ENCODE measurements at regions not wholly inside any gene's neighbourhood (a gene's known extent, or its start where the extent isn't known, plus 50 kb on each side); places are given as distances from the start of the nearest gene placed in this dataset.

- Histone ChIP-seq H3K79me2 (ENCODE audit: insufficient read depth) (no peaks in the 10 kb centered on the region), H2AFZ (ENCODE audit: low read depth) (no peak overlapping the region), H3K4me1 (ENCODE audit: control insufficient read depth in 1 of 2, insufficient read depth in 2 of 2, low read depth in 1 of 2, low read length in 1 of 2) (peaks cover 0 to 12% of the 10 kb centered on the region in 2 experiments; a peak in 3 of 4 replicates), H3K9ac (no peak overlapping the region), H3K9me2 (no peaks in the 10 kb centered on the region), H3K4me2 (no peak overlapping the region), H4K20me1 (ENCODE audit: insufficient read depth) (no peaks in the 10 kb centered on the region), H3K4me3 (ENCODE audit: low read depth in 2 of 2, low read length in 1 of 2) (no peak overlapping the region), H3K9me3 (no peaks in the 10 kb centered on the region), H3F3A (replicated peaks; ENCODE audit: insufficient read depth) (no peaks in the 10 kb centered on the region), H3K27me3 (ENCODE audit: insufficient read depth) (no peaks in the 10 kb centered on the region), H3K36me3 (replicated peaks in 1 of 2; ENCODE audit: control insufficient read depth in 1 of 2, insufficient read depth in 2 of 2, low read length in 1 of 2) (no peaks in the 10 kb centered on the region), H3K27ac (ENCODE audit: low read depth in 2 of 2, low read length in 1 of 2) (no peak overlapping the region)
- TF ChIP-seq GATA2 (CRISPR knock-in tag; IDR thresholded peaks at IDR 0.05) (no peak), PBX3 (IDR thresholded peaks at IDR 0.05) (no peak), TCF12 (IDR thresholded peaks at IDR 0.05) (no peak), CHD2 (IDR thresholded peaks at IDR 0.05; ENCODE audit: low read length, partially characterized antibody) (no peak), SMC3 (IDR thresholded peaks at IDR 0.05; ENCODE audit: low read depth, low read length) (no peak), YY1 (IDR thresholded peaks at IDR 0.05; ENCODE audit: low read depth) (no peak), ELF1 (IDR thresholded peaks at IDR 0.05) (no peak), FOXJ3 (CRISPR knock-in tag; IDR thresholded peaks at IDR 0.05) (no peak), JUND (IDR thresholded peaks at IDR 0.05) (no peak), TAF1 (IDR thresholded peaks at IDR 0.05; ENCODE audit: borderline replicate concordance, low read depth, low read length) (no peak)
- POLR2A ChIA-PET = no interaction called here
- DNase-seq = no peak
- CTCF ChIA-PET = interaction anchor here (1.3 kb wide), 1 partner anchor 120 kb away, joined by 3 read pairs; no protein-coding TSS in a partner anchor
- whole genome bisulfite sequencing (ENCODE audit: low lambda C conversion rate) = 100% methylated on average over 2 of the region's 2 CpGs
These were observed 110.8 kb upstream of the KRAS start for GRCh38 chr12:25361511-25361910.

DNA sequence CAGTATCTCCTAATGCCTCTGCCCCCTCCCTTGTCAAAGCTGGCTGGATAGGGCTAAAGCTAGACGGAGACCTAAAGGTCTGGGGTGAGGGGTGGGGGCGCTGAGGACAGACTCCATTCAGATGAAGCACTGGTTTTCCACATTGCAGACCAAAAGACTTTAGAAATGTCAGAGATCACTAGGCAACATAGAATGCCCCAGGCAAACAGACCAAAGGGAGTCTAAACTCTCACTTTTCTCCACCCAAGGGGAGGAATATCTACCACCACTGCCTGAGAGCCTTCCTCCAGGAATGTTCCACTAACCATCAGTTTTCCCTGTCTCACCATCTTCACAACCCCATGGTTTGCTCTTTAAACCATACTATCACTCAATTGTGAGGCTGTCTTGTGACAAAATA lies 106.9 kb upstream of the KRAS start:
- H3K9ac ChIP-seq = no peak overlapping the region
- peaks cover 0 to 4% of the 10 kb centered on the region in 2 experiments; a peak in 1 of 4 replicates for H3K4me1 ChIP-seq (ENCODE audit: control insufficient read depth in 1 of 2, insufficient read depth in 2 of 2, low read depth in 1 of 2, low read length in 1 of 2)
- peaks cover 4% of the 10 kb centered on the region for H3F3A ChIP-seq (replicated peaks; ENCODE audit: insufficient read depth)
- no peaks in the 10 kb centered on the region for H3K9me3 ChIP-seq
- no peaks in the 10 kb centered on the region for H4K20me1 ChIP-seq (ENCODE audit: insufficient read depth)
- no peaks in the 10 kb centered on the region for H3K36me3 ChIP-seq (replicated peaks in 1 of 2; ENCODE audit: control insufficient read depth in 1 of 2, insufficient read depth in 2 of 2, low read length in 1 of 2)
- 82% methylated on average over 2 of the region's 2 CpGs for WGBS (ENCODE audit: low lambda C conversion rate)
- H3K9me2 ChIP-seq = no peaks in the 10 kb centered on the region
- no peak overlapping the region for H2AFZ ChIP-seq (ENCODE audit: low read depth)
- H3K27me3 ChIP-seq (ENCODE audit: insufficient read depth) = no peaks in the 10 kb centered on the region
- DNase-seq = no peak
- no peak overlapping the region for H3K27ac ChIP-seq (ENCODE audit: low read depth in 2 of 2, low read length in 1 of 2)
- H3K4me3 ChIP-seq (ENCODE audit: low read depth in 2 of 2, low read length in 1 of 2) = no peak overlapping the region
- ChIA-PET POLR2A (no interaction called here), CTCF (interaction anchor here (0.5 kb wide), 1 partner anchor 74 kb away, joined by 3 read pairs; no protein-coding TSS in a partner anchor)
- H3K79me2 ChIP-seq (ENCODE audit: insufficient read depth) = no peaks in the 10 kb centered on the region
- H3K4me2 ChIP-seq = no peak overlapping the region
- TF ChIP-seq EP300 (IDR thresholded peaks at IDR 0.05; ENCODE audit: borderline replicate concordance in 1 of 2, low read depth in 1 of 2, low read length in 1 of 2) = no peak
- TF ChIP-seq, protein P1, sequence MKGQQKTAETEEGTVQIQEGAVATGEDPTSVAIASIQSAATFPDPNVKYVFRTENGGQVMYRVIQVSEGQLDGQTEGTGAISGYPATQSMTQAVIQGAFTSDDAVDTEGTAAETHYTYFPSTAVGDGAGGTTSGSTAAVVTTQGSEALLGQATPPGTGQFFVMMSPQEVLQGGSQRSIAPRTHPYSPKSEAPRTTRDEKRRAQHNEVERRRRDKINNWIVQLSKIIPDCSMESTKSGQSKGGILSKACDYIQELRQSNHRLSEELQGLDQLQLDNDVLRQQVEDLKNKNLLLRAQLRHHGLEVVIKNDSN (IDR thresholded peaks at IDR 0.05; ENCODE audit: borderline replicate concordance, low read depth) = no peak
- TF ChIP-seq POLR2AphosphoS5 (IDR thresholded peaks at IDR 0.05; ENCODE audit: low read depth, low read length) = no peak
- TF ChIP-seq USF2 (IDR thresholded peaks at IDR 0.05; ENCODE audit: borderline replicate concordance, low read depth, low read length) = no peak
- TF ChIP-seq TCF12 (IDR thresholded peaks at IDR 0.05) = no peak
- TF ChIP-seq, protein P2, sequence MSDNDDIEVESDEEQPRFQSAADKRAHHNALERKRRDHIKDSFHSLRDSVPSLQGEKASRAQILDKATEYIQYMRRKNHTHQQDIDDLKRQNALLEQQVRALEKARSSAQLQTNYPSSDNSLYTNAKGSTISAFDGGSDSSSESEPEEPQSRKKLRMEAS (IDR thresholded peaks at IDR 0.05; ENCODE audit: low read depth) = no peak
- TF ChIP-seq PBX3 (IDR thresholded peaks at IDR 0.05) = no peak
- no peak for TF ChIP-seq NFIC (IDR thresholded peaks at IDR 0.05; ENCODE audit: borderline replicate concordance)
- TF ChIP-seq FOXM1 (IDR thresholded peaks at IDR 0.05; ENCODE audit: low read depth) = no peak
- TF ChIP-seq, protein P3, sequence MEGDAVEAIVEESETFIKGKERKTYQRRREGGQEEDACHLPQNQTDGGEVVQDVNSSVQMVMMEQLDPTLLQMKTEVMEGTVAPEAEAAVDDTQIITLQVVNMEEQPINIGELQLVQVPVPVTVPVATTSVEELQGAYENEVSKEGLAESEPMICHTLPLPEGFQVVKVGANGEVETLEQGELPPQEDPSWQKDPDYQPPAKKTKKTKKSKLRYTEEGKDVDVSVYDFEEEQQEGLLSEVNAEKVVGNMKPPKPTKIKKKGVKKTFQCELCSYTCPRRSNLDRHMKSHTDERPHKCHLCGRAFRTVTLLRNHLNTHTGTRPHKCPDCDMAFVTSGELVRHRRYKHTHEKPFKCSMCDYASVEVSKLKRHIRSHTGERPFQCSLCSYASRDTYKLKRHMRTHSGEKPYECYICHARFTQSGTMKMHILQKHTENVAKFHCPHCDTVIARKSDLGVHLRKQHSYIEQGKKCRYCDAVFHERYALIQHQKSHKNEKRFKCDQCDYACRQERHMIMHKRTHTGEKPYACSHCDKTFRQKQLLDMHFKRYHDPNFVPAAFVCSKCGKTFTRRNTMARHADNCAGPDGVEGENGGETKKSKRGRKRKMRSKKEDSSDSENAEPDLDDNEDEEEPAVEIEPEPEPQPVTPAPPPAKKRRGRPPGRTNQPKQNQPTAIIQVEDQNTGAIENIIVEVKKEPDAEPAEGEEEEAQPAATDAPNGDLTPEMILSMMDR (IDR thresholded peaks at IDR 0.05) = no peak
- no peak for TF ChIP-seq YY1 (IDR thresholded peaks at IDR 0.05; ENCODE audit: low read depth)
- TF ChIP-seq, protein P4, sequence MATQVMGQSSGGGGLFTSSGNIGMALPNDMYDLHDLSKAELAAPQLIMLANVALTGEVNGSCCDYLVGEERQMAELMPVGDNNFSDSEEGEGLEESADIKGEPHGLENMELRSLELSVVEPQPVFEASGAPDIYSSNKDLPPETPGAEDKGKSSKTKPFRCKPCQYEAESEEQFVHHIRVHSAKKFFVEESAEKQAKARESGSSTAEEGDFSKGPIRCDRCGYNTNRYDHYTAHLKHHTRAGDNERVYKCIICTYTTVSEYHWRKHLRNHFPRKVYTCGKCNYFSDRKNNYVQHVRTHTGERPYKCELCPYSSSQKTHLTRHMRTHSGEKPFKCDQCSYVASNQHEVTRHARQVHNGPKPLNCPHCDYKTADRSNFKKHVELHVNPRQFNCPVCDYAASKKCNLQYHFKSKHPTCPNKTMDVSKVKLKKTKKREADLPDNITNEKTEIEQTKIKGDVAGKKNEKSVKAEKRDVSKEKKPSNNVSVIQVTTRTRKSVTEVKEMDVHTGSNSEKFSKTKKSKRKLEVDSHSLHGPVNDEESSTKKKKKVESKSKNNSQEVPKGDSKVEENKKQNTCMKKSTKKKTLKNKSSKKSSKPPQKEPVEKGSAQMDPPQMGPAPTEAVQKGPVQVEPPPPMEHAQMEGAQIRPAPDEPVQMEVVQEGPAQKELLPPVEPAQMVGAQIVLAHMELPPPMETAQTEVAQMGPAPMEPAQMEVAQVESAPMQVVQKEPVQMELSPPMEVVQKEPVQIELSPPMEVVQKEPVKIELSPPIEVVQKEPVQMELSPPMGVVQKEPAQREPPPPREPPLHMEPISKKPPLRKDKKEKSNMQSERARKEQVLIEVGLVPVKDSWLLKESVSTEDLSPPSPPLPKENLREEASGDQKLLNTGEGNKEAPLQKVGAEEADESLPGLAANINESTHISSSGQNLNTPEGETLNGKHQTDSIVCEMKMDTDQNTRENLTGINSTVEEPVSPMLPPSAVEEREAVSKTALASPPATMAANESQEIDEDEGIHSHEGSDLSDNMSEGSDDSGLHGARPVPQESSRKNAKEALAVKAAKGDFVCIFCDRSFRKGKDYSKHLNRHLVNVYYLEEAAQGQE (IDR thresholded peaks at IDR 0.05; ENCODE audit: low read depth, low read length) = no peak

Data from SK-N-SH (cell line).